GM12891 (cell line): ENCODE measurements at regions not wholly inside any gene's neighbourhood (a gene's known extent, or its start where the extent isn't known, plus 50 kb on each side); places are given as distances from the start of the nearest gene placed in this dataset.

Experiments used
- POLR2A ChIP-seq: IDR thresholded peaks from 2 replicates; pipeline ENCODE4 v1.6.1; 2011; ENCODE audit warnings: low read depth, low read length, control low read depth
- POLR2AphosphoS5 ChIP-seq: IDR thresholded peaks from 2 replicates; pipeline ENCODE4 v1.6.1; 2011; ENCODE audit warnings: low read depth, low read length, control low read depth
- POU2F2 ChIP-seq: IDR thresholded peaks from 2 replicates; pipeline ENCODE4 v1.6.1; 2011; ENCODE audit warnings: low read depth, mild to moderate bottlenecking, control low read depth, low read length, moderate library complexity
- TAF1 ChIP-seq: IDR thresholded peaks from 2 replicates; pipeline ENCODE4 v1.6.1; 2011; ENCODE audit warnings: low read depth, low read length, control low read depth

- TF ChIP-seq POLR2A (no peak), TAF1 (no peak), POLR2AphosphoS5 (no peak), POU2F2 (no peak)
These were observed 128.0 kb upstream of the MYO3A start for GRCh38 chr10:25805986-25806385.
